NT2/D1 (cell line): ENCODE measurements at regions not wholly inside any gene's neighbourhood (a gene's known extent, or its start where the extent isn't known, plus 50 kb on each side); places are given as distances from the start of the nearest gene placed in this dataset.

ENCODE experiments used
- SUZ12 ChIP-seq: IDR thresholded peaks from 2 replicates; pipeline ENCODE4 v1.6.1; 2011; ENCODE audit not compliant: insufficient read length, insufficient read depth; ENCODE audit errors: extremely low read depth
- YY1 ChIP-seq: IDR thresholded peaks from 2 replicates; pipeline ENCODE4 v1.6.1; 2011; ENCODE audit not compliant: insufficient read length, insufficient read depth
- ZNF274 ChIP-seq: IDR thresholded peaks from 2 replicates; pipeline ENCODE4 v1.6.1; 2011; ENCODE audit warnings: mild to moderate bottlenecking, low read depth, low read length

GRCh38 chr13:111876506-111876905 is 190.4 kb upstream of the SOX1 start:
- TF ChIP-seq SUZ12 = no peak
- TF ChIP-seq YY1 = no peak
- TF ChIP-seq ZNF274 = no peak
